GM12891 (cell line): ENCODE measurements at regions not wholly inside any gene's neighbourhood (a gene's known extent, or its start where the extent isn't known, plus 50 kb on each side); places are given as distances from the start of the nearest gene placed in this dataset.
"Not testable (repeated sequence)": the region's sequence is repeated elsewhere in the genome, so short reads cannot be mapped to it uniquely, and the experiment has no call there.

ENCODE experiments used
- DNase-seq: peaks from one replicate; pipeline ENCODE4 v3.0.0; 2011; ENCODE audit warnings: low spot score; ENCODE audit not compliant: insufficient read length
- FAIRE-seq: peaks from 2 replicates; lab custom pipeline; 2011; peaks lifted over from hg19 to GRCh38; lab: Jason Lieb, UNC
- PAX5 ChIP-seq: IDR thresholded peaks from 2 replicates; pipeline ENCODE4 v1.6.1; 2011; ENCODE audit warnings: low read length, moderate library complexity, mild to moderate bottlenecking; ENCODE audit not compliant: insufficient read depth, severe bottlenecking
- POLR2AphosphoS5 ChIP-seq: IDR thresholded peaks from 2 replicates; pipeline ENCODE4 v1.6.1; 2011; ENCODE audit warnings: low read depth, low read length, control low read depth
- TAF1 ChIP-seq: IDR thresholded peaks from 2 replicates; pipeline ENCODE4 v1.6.1; 2011; ENCODE audit warnings: low read depth, low read length, control low read depth

- not testable (repeated sequence) for DNase-seq, FAIRE-seq
Measured at GRCh38 chr2:91742973-91743490, 3051.6 kb downstream of the RPIA start.

DNA sequence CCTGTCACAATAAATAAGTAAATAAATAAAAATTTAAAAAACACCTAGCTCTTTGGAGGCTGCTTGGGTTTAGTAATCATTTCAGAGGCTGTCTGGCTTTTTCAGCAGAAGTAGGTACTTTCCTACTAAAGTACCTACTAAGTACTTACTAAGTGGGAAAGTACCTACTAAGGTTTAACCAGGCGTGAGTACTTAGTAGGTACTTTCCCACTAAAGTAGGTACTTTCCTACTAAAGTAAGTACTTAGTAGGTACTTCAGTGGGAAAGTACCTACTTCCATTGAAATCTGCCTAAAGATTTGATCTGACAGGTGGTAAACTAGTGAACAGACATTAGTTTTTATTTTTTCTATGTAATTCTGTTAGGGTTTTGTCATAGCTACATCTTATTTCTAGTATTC, 3052.4 kb downstream of the RPIA start:
- not testable (repeated sequence) for DNase-seq, FAIRE-seq

GRCh38 chr2:91744700-91745141, 3053.2 kb downstream of the RPIA start:
- DNase-seq, FAIRE-seq: not testable (repeated sequence)

DNA sequence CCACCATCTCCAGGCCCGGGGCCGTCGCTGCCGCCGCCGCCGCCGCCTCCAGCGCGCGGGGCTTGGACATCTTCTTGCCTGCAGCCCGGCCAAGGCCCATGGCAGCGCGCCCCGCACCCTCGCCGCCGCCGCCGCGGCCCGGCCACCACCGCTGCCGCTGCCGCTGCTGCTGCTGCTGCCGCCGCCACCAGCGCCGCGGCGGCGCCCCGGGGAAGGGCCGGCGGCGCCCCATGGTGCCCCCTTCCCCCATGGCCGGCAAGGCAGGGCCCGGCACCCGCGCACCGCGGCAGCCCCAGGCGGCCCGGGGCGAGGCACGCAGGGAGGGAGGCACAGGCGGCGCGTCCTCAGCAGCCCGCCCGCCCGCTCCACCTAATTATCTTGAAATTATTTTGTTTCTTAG, 3057.4 kb downstream of the RPIA start:
- no peak for DNase-seq
- TF ChIP-seq TAF1, result no peak
- TF ChIP-seq POLR2AphosphoS5, result no peak
- no peak for TF ChIP-seq PAX5
- FAIRE-seq, result no peak

- not testable (repeated sequence) for DNase-seq, FAIRE-seq
Measured at GRCh38 chr2:91749665-91750064, 3058.2 kb downstream of the RPIA start.

DNA sequence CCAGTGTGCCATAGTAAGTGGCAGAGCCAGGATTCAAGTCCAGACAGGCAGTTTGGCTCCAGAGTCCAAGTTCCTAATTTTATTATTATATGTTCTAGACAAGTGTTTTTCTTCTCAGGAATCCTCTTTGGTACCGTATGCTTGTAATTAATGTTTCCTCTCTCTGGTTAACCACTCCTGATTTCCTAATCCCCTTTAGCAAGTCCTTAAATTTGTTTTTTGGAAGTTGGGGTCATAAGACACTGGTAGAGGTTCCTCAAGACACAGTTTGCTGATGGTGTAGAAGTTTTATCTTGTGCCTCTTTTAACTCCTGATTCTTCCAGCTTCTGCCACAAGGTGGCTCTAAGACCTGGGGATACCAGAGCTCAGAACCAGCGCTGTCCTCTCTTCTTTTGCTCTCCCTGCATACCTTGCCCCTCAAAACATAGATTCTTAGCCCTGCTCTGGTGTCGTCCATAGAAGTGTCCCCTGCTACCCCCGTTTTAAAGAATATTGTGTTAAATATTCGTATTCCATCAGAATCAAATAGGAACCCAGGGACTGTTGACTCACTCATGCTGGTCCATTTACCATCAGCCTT, 3068.0 kb downstream of the RPIA start:
- FAIRE-seq, DNase-seq: not testable (repeated sequence)

DNA sequence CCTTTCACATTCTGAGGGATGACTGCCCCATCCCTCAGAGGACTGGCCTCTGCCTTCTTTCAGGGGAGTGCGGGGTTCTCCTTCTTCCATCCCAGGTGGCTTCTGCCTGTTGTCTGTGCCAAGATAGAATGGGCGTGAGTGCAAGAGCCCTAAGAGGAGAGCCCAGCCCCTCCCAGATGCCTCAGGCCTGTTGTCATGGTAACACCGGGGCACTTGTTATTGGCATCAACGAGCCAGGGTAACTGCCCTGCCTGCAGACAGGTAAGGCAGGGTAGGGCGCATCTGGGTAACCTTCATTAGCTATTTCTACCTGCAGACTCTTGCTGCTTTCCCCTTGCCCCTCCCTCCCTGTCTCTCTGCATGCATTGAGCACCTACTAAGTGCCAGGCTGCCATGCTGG, 3069.2 kb downstream of the RPIA start:
- not testable (repeated sequence) for DNase-seq, FAIRE-seq

- DNase-seq, FAIRE-seq: not testable (repeated sequence)
Measured at GRCh38 chr2:91762312-91762711, 3070.8 kb downstream of the RPIA start.

DNA sequence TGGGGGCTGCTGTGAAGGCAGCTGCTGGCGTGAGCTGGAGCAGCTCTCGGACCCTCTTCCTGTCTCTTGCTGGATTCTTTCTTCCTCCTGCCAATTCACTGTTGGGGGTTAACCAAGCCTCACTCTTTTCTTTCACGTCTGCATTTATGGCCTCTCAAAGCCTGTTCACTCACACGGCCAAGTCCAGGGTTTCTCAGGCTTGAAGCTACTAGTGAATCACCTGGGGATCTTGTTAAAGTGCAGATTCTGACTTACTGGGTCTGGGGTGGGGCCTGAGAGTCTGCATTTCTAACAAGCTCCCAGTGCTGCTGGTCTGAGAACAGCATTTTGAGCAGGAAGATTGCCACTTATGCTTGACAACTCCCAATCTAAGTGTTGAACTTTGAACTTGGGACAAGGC, 3072.2 kb downstream of the RPIA start:
- not testable (repeated sequence) for DNase-seq, FAIRE-seq

DNA sequence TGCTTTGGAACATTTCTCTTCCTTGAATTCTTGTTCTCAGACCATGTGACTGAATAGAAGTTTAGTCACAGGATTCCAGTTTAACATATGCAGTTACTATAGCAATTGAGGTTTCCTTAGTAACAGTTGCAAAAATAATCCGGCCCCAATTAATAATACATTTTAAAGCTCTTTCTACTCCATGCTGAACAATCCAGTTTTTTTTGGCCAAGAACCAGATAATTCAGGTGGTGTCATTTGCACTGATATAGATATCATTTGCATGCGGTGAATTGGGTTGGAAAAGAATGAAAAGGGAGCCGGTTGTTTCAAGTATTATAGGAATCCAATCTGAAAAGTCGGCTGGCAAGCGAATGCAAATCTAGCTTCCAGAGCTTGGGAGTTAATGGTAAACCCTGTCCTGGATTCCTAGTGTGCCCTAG, 3073.1 kb downstream of the RPIA start:
- not testable (repeated sequence) for DNase-seq, FAIRE-seq

DNA sequence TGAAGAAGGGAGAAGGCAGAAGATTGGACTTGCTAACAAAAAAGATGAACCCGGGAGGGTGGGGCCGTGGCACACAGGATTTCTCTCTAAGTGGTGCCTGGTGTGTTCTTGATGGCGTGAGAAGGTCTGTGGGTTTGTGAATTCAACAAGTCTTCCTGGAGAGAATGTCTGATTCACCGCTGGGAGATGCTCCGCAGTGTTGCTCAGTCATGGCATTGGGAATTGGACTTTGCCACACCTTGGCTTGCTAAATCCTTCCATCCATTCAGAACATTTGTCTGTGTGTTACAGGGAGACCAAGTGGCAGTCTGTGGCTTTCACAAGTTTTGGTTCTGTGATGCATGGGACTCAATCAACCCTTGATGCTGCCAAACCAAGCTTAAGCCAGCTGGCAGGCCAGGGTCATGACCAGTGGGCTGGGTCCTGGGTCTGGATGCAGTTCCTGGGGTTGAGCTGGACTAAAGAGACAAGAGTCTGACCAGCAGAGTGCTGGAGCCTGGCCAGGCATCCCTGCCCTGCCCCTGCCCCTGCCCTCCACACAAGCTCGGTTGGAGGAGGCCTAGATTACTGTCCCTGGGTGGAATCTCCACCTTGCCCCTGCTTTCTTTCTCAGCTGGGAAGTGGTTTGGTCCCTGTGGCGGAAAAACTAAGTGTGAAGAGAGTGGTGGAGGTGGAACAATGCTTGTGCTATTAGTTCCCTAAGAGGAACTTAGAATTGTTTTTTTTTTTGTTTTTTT, 3073.7 kb downstream of the RPIA start:
- FAIRE-seq, result peak; percentile 47
- DNase-seq, result not testable (repeated sequence)

DNA sequence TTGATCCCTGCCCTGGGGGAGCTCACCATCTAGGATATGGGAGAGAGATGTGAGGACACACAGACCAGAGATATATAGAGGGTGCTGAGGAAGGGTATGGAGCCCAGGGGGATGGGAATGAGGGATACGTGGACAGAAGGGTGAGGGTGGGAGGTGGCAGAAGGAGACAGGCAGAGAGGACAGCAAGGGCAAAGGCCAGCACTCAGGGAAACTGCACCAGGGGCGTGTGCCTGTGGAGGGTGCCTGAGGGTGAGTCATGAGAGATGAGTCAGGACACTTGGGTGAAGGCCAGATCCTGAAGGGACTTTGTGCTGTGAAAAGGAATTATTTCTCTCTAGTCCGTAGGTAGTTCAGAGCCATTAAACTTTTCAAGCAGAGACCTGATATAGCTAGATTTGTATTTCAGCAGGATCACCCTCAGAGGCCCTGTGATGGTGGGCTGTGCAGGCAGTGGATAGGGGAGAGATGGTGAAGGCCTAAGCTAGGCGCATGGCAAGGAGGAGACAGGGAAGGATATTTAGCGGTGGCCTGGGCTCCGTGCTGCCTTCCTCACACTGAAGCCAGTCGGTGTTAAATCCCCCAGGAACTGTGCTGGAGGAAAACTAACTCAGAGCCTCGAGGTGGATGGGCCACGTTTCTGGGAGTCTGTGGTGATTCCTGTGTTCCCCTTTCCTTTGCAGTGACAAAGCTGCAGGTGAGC, 3075.0 kb downstream of the RPIA start:
- not testable (repeated sequence) for FAIRE-seq, DNase-seq

DNA sequence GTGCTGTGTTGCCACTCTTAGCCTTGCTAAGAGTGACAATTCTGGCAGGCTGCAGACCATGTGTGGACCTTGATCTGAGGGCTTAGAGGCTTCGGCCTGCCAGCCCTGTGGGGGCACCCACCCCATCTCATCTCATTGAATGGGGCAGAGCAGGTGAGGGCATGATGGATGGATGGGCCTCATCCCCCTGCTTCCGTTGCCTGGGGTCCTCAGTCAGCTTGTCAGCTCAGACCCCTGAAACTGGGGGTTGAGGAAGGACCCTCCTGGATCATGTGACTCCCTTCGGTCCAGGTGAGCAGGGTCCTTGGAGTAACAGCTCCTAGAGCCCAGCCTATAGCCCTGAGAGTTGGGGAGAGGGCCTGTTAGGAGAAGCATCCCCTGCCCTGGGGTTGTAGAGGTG, 3076.8 kb downstream of the RPIA start:
- FAIRE-seq, DNase-seq: not testable (repeated sequence)

DNA sequence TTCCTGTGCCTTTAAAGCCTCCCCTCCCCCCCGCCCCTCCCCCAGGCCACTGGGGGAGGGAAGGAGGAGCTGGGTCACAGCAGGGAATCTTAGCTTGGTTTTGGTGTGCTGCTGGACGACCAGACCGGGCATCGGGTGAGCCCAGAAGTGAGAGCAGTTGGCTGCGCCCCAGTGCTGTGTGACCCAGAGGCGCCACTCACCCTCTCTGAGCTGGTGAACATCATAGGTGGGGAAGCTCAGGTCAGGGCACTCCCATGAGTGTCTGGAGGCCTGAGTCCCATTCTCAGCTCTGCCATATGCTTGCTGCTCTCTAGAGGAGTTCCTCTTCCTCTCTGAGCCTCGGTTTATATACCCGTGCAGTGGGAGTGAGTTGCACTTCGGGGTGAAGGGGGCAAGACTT, 3077.5 kb downstream of the RPIA start:
- FAIRE-seq, DNase-seq: not testable (repeated sequence)

DNA sequence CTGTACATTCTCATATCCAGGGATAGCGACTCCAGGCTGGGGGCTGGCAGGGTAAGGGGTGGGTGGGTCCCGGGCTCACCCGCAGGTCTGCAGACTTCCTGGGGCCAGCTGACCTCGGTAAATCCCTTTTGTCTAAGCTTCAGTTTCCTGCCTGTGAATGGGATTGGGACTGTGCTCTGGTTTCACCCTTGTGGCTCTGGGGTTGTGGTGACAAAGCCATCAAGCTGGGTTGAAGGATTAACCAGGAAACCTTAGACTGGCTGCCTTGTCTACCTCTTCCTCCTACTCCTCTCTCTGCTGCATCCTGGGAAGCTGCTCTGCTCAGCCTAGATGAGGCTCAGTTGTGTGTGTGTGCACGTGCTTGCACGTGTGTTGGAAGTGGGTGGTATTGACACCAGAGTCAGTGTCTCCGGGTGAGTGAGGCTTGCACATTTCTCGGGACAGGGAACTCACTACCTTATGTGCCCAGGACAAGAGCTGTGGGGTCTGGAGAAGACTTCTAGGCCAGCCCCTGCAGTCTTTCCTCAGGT, 3078.6 kb downstream of the RPIA start:
- FAIRE-seq, DNase-seq: not testable (repeated sequence)

DNA sequence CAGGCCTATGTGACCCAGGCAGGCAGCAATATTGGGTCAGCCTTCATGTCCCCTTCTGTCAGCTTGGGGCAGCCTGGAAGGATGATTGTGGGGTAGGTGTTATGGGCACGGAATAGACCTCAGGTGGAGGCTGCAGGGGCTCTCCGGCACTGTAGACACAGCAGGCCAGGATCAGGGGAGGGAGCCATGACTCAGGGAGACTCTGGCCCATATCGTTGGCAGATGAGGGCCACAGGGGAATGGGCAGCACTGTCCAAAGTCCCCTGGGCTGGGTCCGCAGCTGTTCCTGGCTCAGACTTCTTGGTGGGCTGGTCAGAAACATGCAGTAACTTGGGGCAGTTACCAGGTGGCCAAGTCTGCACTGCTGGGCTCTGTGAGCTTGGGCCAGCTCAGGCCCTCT, 3080.1 kb downstream of the RPIA start:
- not testable (repeated sequence) for FAIRE-seq, DNase-seq

DNA sequence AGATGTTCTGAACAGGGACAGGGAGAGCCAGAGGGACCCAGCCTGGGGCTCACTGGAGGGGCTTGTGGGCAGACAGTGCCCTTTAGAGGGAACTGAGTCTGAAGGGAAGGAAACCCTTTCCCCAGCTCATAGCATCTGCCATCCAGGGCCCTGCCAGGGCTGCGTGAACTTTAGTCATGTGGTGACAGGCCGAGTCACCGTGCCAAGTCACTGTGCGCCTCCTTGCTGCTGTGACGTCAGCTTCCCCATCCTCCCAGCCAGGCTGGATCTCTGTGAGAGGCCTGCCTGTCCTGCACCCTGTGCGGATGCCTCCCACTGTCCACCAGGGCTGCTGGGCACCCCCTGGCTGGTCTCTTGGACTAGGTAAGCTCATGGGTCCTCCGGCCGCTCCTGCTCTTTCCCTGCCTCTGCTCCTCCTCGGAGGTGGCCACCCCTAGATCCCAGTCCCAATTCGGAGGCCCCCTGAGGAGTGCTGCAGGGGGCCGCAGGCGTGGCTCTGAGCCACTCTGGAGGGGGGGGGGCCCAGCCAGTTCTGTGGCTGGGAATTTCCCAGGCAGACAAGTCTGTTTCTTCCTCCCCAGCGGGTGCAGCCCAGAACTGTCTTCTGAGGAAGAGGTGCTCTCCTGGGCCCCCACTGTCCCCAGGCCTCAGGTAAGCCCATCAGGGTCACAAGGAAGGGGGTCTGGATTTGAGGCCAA, 3080.9 kb downstream of the RPIA start:
- DNase-seq, result not testable (repeated sequence)

DNA sequence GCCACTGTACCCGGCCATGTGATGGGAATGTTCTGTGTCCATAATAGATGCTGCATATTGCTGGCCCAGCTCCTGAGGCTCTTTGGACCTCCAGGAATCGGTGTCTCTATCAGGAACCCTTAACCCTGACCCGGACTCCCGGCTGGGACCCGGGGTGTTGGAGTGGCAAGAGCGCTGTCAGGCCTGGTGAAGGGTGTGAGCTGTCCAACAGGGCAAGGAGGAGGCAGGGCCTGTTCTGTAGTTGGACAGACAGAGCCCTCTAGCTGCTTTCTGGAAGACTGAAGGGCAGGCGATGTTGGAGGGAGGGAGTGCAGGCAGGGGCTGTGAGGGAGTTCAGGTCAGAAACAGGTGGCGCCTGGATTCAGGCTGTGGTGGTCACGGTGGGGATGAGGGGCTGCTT, 3082.3 kb downstream of the RPIA start:
- FAIRE-seq, DNase-seq: not testable (repeated sequence)

More for the DNA sequence above, 3080.9 kb downstream of the RPIA start:
- not testable (repeated sequence) for FAIRE-seq
